ENCODE measurements at regions not wholly inside any gene's neighbourhood (a gene's known extent, or its start where the extent isn't known, plus 50 kb on each side); places are given as distances from the start of the nearest gene placed in this dataset.
A peak's percentile ranks its signal among the peaks of the same experiment; 100 is the strongest.

GRCh38 chr1:244322791-244323521 is 128.8 kb downstream of the ADSS2 start:
- no peak for TF ChIP-seq CTCF (conservative IDR thresholded peaks at IDR 0.05; ENCODE audit: control insufficient read depth, insufficient read depth, low read depth, low read length)
- H3K4me3 ChIP-seq (ENCODE audit: control insufficient read depth, low read depth, low read length) = no peak overlapping the region
- peak; percentile 99 for DNase-seq (ENCODE audit: low read depth)

- no peak overlapping the region for H3K4me3 ChIP-seq (ENCODE audit: control insufficient read depth, low read depth, low read length)
- TF ChIP-seq CTCF (conservative IDR thresholded peaks at IDR 0.05; ENCODE audit: control insufficient read depth, insufficient read depth, low read depth, low read length) = no peak
- no peak for DNase-seq (ENCODE audit: low read depth)
Observed at GRCh38 chr1:244324176-244324883, 127.4 kb downstream of the ADSS2 start.

GRCh38 chr1:244325056-244325758 is 126.5 kb downstream of the ADSS2 start:
- no peak for TF ChIP-seq CTCF (conservative IDR thresholded peaks at IDR 0.05; ENCODE audit: control insufficient read depth, insufficient read depth, low read depth, low read length)
- no peak overlapping the region for H3K4me3 ChIP-seq (ENCODE audit: control insufficient read depth, low read depth, low read length)
- no peak for DNase-seq (ENCODE audit: low read depth)

- no peak for DNase-seq (ENCODE audit: low read depth)
- TF ChIP-seq CTCF (conservative IDR thresholded peaks at IDR 0.05; ENCODE audit: control insufficient read depth, insufficient read depth, low read depth, low read length) = no peak
- H3K4me3 ChIP-seq (ENCODE audit: control insufficient read depth, low read depth, low read length) = no peak overlapping the region
Observed at GRCh38 chr1:244326757-244327156, 125.0 kb downstream of the ADSS2 start.

- no peak for TF ChIP-seq CTCF (conservative IDR thresholded peaks at IDR 0.05; ENCODE audit: control insufficient read depth, insufficient read depth, low read depth, low read length)
- H3K4me3 ChIP-seq (ENCODE audit: control insufficient read depth, low read depth, low read length) = no peak overlapping the region
- no peak for DNase-seq (ENCODE audit: low read depth)
Observed at GRCh38 chr1:244327533-244327932, 124.2 kb downstream of the ADSS2 start.

GRCh38 chr1:244328476-244328875 is 123.2 kb downstream of the ADSS2 start:
- H3K4me3 ChIP-seq (ENCODE audit: control insufficient read depth, low read depth, low read length) = no peak overlapping the region
- no peak for TF ChIP-seq CTCF (conservative IDR thresholded peaks at IDR 0.05; ENCODE audit: control insufficient read depth, insufficient read depth, low read depth, low read length)

More at GRCh38 chr1:244328476-244328875, 123.2 kb downstream of the ADSS2 start:
- no peak for DNase-seq (ENCODE audit: low read depth)

All from fibroblast of mammary gland (primary cell).